IMR-90 (cell line): ENCODE measurements at regions not wholly inside any gene's neighbourhood (a gene's known extent, or its start where the extent isn't known, plus 50 kb on each side); places are given as distances from the start of the nearest gene placed in this dataset.

Experiments
- ATAC-seq: fragments of 200-7000 bp; cut with Tn5 transposase; 2 replicates; pipeline ENCODE4 v1.9.1; 2020; ENCODE audit warnings: low read depth, mild to moderate bottlenecking, moderate library complexity
- BruUV-seq: library from RNA; stranded (reverse); fragments of 400-500 nt; replicated peaks from 2 replicates; lab custom pipeline; 2021; lab: Mats Ljungman, UMichigan
- CTCF ChIA-PET: fragments of 300-600 bp; formaldehyde crosslinking; extraction: SDS; loops from one replicate; lab custom pipeline; 2021; ENCODE audit warnings: antibody characterized with exemption; lab: Yijun Ruan, JAX
- POLR2A ChIA-PET: fragments of 300-600 bp; sonication (Branson Sonifier 250); formaldehyde crosslinking; loops from one replicate; lab custom pipeline; 2022; ENCODE audit warnings: antibody characterized with exemption; ENCODE audit not compliant: unreplicated experiment; lab: Charles Lee
- DNase-seq: peaks from one replicate; pipeline ENCODE4 v3.0.0; 2013
- H2AFZ ChIP-seq: replicated peaks from 2 replicates; pipeline ENCODE3; 2013; ENCODE audit warnings: low read length, mild to moderate bottlenecking; ENCODE audit not compliant: poor library complexity
- H2AK5ac ChIP-seq: 2 replicates; pipeline ENCODE4 v1.6.1; 2013; ENCODE audit warnings: low read depth, low read length, inconsistent platforms
- H2AK9ac ChIP-seq: replicated peaks from 2 replicates; pipeline ENCODE3; 2013; ENCODE audit warnings: mild to moderate bottlenecking, low read depth, low read length, moderate library complexity; ENCODE audit not compliant: poor library complexity
- H2BK120ac ChIP-seq: 2 replicates; pipeline ENCODE4 v1.6.1; 2013; ENCODE audit warnings: low read depth, low read length, inconsistent platforms
- H2BK15ac ChIP-seq: 3 replicates; pipeline ENCODE4 v1.6.1; 2013; ENCODE audit warnings: low read depth, low read length, inconsistent platforms
- H2BK20ac ChIP-seq: 2 replicates; pipeline ENCODE4 v1.6.1; 2013; ENCODE audit warnings: low read depth, mild to moderate bottlenecking, inconsistent platforms, low read length, moderate library complexity
- H2BK5ac ChIP-seq: 2 replicates; pipeline ENCODE4 v1.6.1; 2013; ENCODE audit warnings: mild to moderate bottlenecking, low read depth, low read length, inconsistent platforms; ENCODE audit not compliant: poor library complexity, severe bottlenecking
- H3K14ac ChIP-seq: replicated peaks from 2 replicates; pipeline ENCODE4 v1.6.1; 2013; ENCODE audit warnings: low read depth, low read length, inconsistent platforms
- H3K18ac ChIP-seq: 2 replicates; pipeline ENCODE4 v1.6.1; 2013; ENCODE audit warnings: low read depth, low read length, control low read depth
- H3K23ac ChIP-seq: 2 replicates; pipeline ENCODE4 v1.6.1; 2013; ENCODE audit warnings: low read depth, low read length, inconsistent platforms
- H3K27ac ChIP-seq: 2 replicates; pipeline ENCODE4 v1.5.1; 2013; ENCODE audit warnings: mild to moderate bottlenecking, control low read depth, low read length; ENCODE audit not compliant: insufficient read depth
- H3K27me3 ChIP-seq: 2 replicates; pipeline ENCODE4 v1.6.1; 2013; ENCODE audit warnings: low read length; ENCODE audit not compliant: control insufficient read depth, insufficient read depth
- H3K36me3 ChIP-seq: 2 replicates; pipeline ENCODE4 v1.6.1; 2013; ENCODE audit warnings: low read length, mixed read lengths; ENCODE audit not compliant: control insufficient read depth, insufficient read depth
- H3K4ac ChIP-seq: 2 replicates; pipeline ENCODE4 v1.6.1; 2013; ENCODE audit warnings: low read depth, low read length, inconsistent platforms
- H3K4me1 ChIP-seq: 2 replicates; pipeline ENCODE4 v1.6.1; 2013; ENCODE audit warnings: low read length, mixed read lengths; ENCODE audit not compliant: control insufficient read depth, insufficient read depth
- H3K4me2 ChIP-seq: 2 replicates; pipeline ENCODE4 v1.6.1; 2013; ENCODE audit warnings: low read depth, mild to moderate bottlenecking, control low read depth, low read length, moderate library complexity
- H3K4me3 ChIP-seq: 2 replicates; pipeline ENCODE4 v1.5.1; 2013; ENCODE audit warnings: low read depth, mild to moderate bottlenecking, control low read depth, low read length, moderate library complexity; ENCODE audit not compliant: insufficient read depth
- H3K56ac ChIP-seq: 2 replicates; pipeline ENCODE4 v1.6.1; 2013; ENCODE audit warnings: low read length, inconsistent platforms; ENCODE audit not compliant: insufficient read depth; ENCODE audit errors: extremely low read depth
- H3K79me1 ChIP-seq, 2 experiments: 2 replicates each; pipeline ENCODE4 v1.6.1; 2013; ENCODE audit warnings: low read length in 2 of 2, inconsistent platforms in 1 of 2, low read depth in 1 of 2
- H3K9ac ChIP-seq: 2 replicates; pipeline ENCODE4 v1.6.1; 2013; ENCODE audit warnings: low read depth, low read length, control low read depth
- H3K9me1 ChIP-seq: 2 replicates; pipeline ENCODE4 v1.6.1; 2013; ENCODE audit warnings: low read length, inconsistent platforms; ENCODE audit not compliant: insufficient read depth
- H3K9me3 ChIP-seq: 2 replicates; pipeline ENCODE4 v1.6.1; 2013; ENCODE audit warnings: low read length; ENCODE audit not compliant: control insufficient read depth, insufficient read depth
- H4K20me1 ChIP-seq: 2 replicates; pipeline ENCODE4 v1.6.1; 2013; ENCODE audit warnings: low read length, inconsistent platforms; ENCODE audit not compliant: insufficient read depth
- H4K5ac ChIP-seq: 2 replicates; pipeline ENCODE4 v1.6.1; 2013; ENCODE audit warnings: mild to moderate bottlenecking, low read depth, low read length, control low read depth
- H4K8ac ChIP-seq, 2 experiments: 2 replicates each; pipeline ENCODE4 v1.6.1; 2013; ENCODE audit warnings: low read depth in 2 of 2, low read length in 2 of 2, control low read depth in 1 of 2, inconsistent platforms in 1 of 2
- H4K91ac ChIP-seq: 2 replicates; pipeline ENCODE4 v1.6.1; 2013; ENCODE audit warnings: low read depth, low read length, inconsistent platforms; ENCODE audit not compliant: insufficient read depth
- CEBPB ChIP-seq: IDR thresholded peaks from 2 replicates; pipeline ENCODE4 v1.6.1; 2012; ENCODE audit warnings: low read depth, low read length, improper control_type of control experiment
- CHD1 ChIP-seq: IDR thresholded peaks from 2 replicates; pipeline ENCODE4 v1.6.1; 2012; ENCODE audit warnings: low read depth, low read length, improper control_type of control experiment
- CTCF ChIP-seq: conservative IDR thresholded peaks from 2 replicates; pipeline ENCODE4 v1.5.1; 2012; ENCODE audit warnings: mild to moderate bottlenecking, low read depth, low read length, improper control_type of control experiment
- ELK1 ChIP-seq: fragments of 150-350 bp; IDR thresholded peaks from 2 replicates; pipeline ENCODE4 v1.6.1; 2016; ENCODE audit warnings: low read depth, mild to moderate bottlenecking, low read length, moderate library complexity, borderline replicate concordance
- FOS ChIP-seq: fragments of 150-350 bp; IDR thresholded peaks from 2 replicates; pipeline ENCODE4 v1.6.1; 2016; ENCODE audit warnings: low read depth, low read length
- MAFK ChIP-seq: IDR thresholded peaks from 2 replicates; pipeline ENCODE4 v1.6.1; 2012; ENCODE audit warnings: low read depth, low read length, improper control_type of control experiment
- MXI1 ChIP-seq: IDR thresholded peaks from 2 replicates; pipeline ENCODE4 v1.6.1; 2012; ENCODE audit warnings: low read depth, mild to moderate bottlenecking, low read length, moderate library complexity, borderline replicate concordance
- NFE2L2 ChIP-seq: fragments of 150-350 bp; IDR thresholded peaks from 2 replicates; pipeline ENCODE4 v1.6.1; 2016; ENCODE audit warnings: low read depth, mild to moderate bottlenecking, low read length
- POLR2A ChIP-seq: IDR thresholded peaks from 2 replicates; pipeline ENCODE4 v1.6.1; 2012; ENCODE audit warnings: mild to moderate bottlenecking, low read depth, low read length
- RAD21 ChIP-seq: IDR thresholded peaks from 2 replicates; pipeline ENCODE4 v1.6.1; 2012; ENCODE audit warnings: low read length, improper control_type of control experiment
- RCOR1 ChIP-seq: IDR thresholded peaks from 2 replicates; pipeline ENCODE4 v1.6.1; 2012; ENCODE audit warnings: mild to moderate bottlenecking, low read length, improper control_type of control experiment; ENCODE audit not compliant: insufficient replicate concordance
- RFX5 ChIP-seq: IDR thresholded peaks from 2 replicates; pipeline ENCODE4 v1.8.0; 2012; ENCODE audit warnings: low read depth, mild to moderate bottlenecking, low read length, moderate library complexity
- SMC3 ChIP-seq: fragments of 150-350 bp; IDR thresholded peaks from 2 replicates; pipeline ENCODE4 v1.6.1; 2016; ENCODE audit warnings: low read depth, mild to moderate bottlenecking, antibody characterized with exemption, low read length, moderate library complexity
- USF2 ChIP-seq: fragments of 150-350 bp; IDR thresholded peaks from 2 replicates; pipeline ENCODE4 v1.6.1; 2017; ENCODE audit warnings: mild to moderate bottlenecking, antibody characterized with exemption, low read length, low read depth
- dilution Hi-C: fragments of 300-500 bp; cut with HindIII; formaldehyde crosslinking; loops from one replicate; pipeline ENCODE4 v1.14.3; 2018; ENCODE audit warnings: low sequenced_read_pairs; ENCODE audit not compliant: unreplicated experiment
- in situ Hi-C: fragments of 300-500 bp; cut with MboI; formaldehyde crosslinking; loops from 3 replicates; pipeline ENCODE4 v1.14.3; 2019; ENCODE audit warnings: low sequenced_read_pairs, inconsistent platforms, mixed read lengths
- intact Hi-C: fragments of 100-400 bp; cut with micrococcal nuclease; formaldehyde crosslinking; loops from 2 replicates; pipeline ENCODE4 v1.10.0; 2022

GRCh38 chr5:74041913-74042312, 415.9 kb downstream of the ARHGEF28 start:
- Histone ChIP-seq H3K9me1 (no peaks in the 10 kb centered on the region), H3K4ac (no peak overlapping the region), H3K9me3 (no peaks in the 10 kb centered on the region), H3K9ac (no peak overlapping the region), H3K56ac (no peak overlapping the region), H3K18ac (no peak overlapping the region), H2AK9ac (no peak overlapping the region), H2BK20ac (no peak overlapping the region), H4K8ac (no peak overlapping the region), H3K4me1 (peaks cover 3% of the 10 kb centered on the region; the same call in 1 of the 2 replicates), H3K4me3 (no peak overlapping the region), H4K91ac (no peak overlapping the region), H2AK5ac (no peak overlapping the region), H2BK5ac (no peak overlapping the region), H3K14ac (no peak overlapping the region), H3K36me3 (no peaks in the 10 kb centered on the region), H3K23ac (no peak overlapping the region), H3K27ac (no peak overlapping the region), H3K4me2 (no peak overlapping the region), H3K27me3 (no peaks in the 10 kb centered on the region), H2BK15ac (no peak overlapping the region), H4K5ac (no peak overlapping the region), H2BK120ac (no peak overlapping the region), H3K79me1 (no peaks in the 10 kb centered on the region), H4K20me1 (no peaks in the 10 kb centered on the region), H2AFZ (no peak overlapping the region)
- BruUV-seq, result no TSS peak
- no peak for DNase-seq
- CTCF ChIA-PET, result interaction anchor here (0.6 kb wide), 1 partner anchor 507 kb away, joined by 4 read pairs; no protein-coding TSS in a partner anchor
- in situ Hi-C loops (no loop called here), dilution Hi-C loops (no loop called here), intact Hi-C loops (loop anchor here (5.0 kb wide), 1 partner anchor 110 kb away; no protein-coding TSS in a partner anchor)
- no peak for ATAC-seq
- POLR2A ChIA-PET, result no interaction called here
- TF ChIP-seq MXI1 (no peak), SMC3 (no peak), RCOR1 (no peak), CEBPB (no peak), RAD21 (no peak), RFX5 (no peak), ELK1 (no peak), CHD1 (no peak), CTCF (no peak), NFE2L2 (no peak), USF2 (no peak), MAFK (no peak), FOS (no peak), POLR2A (no peak)
